Cerebellar nuclear complex (tissue), 1 donor: ENCODE measurements at regions not wholly inside any gene's neighbourhood (a gene's known extent, or its start where the extent isn't known, plus 50 kb on each side); places are given as distances from the start of the nearest gene placed in this dataset.
A peak's percentile ranks its signal among the peaks of the same experiment; 100 is the strongest.

Source experiments
- DNase-seq, 2 experiments: peaks; one replicate each; lab custom pipeline; 2025; lab: John Stamatoyannopoulos, UW

GRCh38 chr18:69109686-69110085 is 291.0 kb upstream of the DOK6 start:
- no peak for DNase-seq

- no peak for DNase-seq
Measured at GRCh38 chr18:69120833-69121232, 279.9 kb upstream of the DOK6 start.

GRCh38 chr18:69123421-69123820 is 277.3 kb upstream of the DOK6 start:
- no peak for DNase-seq

- DNase-seq: no peak
Measured at GRCh38 chr18:69127873-69128500, 272.7 kb upstream of the DOK6 start.

- no peak for DNase-seq
Measured at GRCh38 chr18:69128566-69128965, 272.1 kb upstream of the DOK6 start.

- DNase-seq: no peak
Measured at GRCh38 chr18:69128978-69129377, 271.7 kb upstream of the DOK6 start.

- no peak for DNase-seq
Measured at GRCh38 chr18:69138088-69138487, 262.6 kb upstream of the DOK6 start.

- no peak for DNase-seq
Measured at GRCh38 chr18:69143084-69143483, 257.6 kb upstream of the DOK6 start.

- no peak for DNase-seq
Measured at GRCh38 chr18:69152436-69152835, 248.3 kb upstream of the DOK6 start.

GRCh38 chr18:69157906-69158305 is 242.8 kb upstream of the DOK6 start:
- no peak for DNase-seq

- no peak for DNase-seq
Measured at GRCh38 chr18:69158944-69159343, 241.7 kb upstream of the DOK6 start.

- DNase-seq: peak in 1 of 2 experiments; percentile 34
Measured at GRCh38 chr18:69161383-69162028, 239.2 kb upstream of the DOK6 start.

- no peak for DNase-seq
Measured at GRCh38 chr18:69162649-69163048, 238.0 kb upstream of the DOK6 start.

- DNase-seq: no peak
Measured at GRCh38 chr18:69172046-69172445, 228.6 kb upstream of the DOK6 start.

GRCh38 chr18:69175681-69176080 is 225.0 kb upstream of the DOK6 start:
- no peak for DNase-seq

- DNase-seq: no peak
Measured at GRCh38 chr18:69176741-69177140, 223.9 kb upstream of the DOK6 start.

GRCh38 chr18:69177702-69178101 is 223.0 kb upstream of the DOK6 start:
- DNase-seq: no peak

- no peak for DNase-seq
Measured at GRCh38 chr18:69186162-69186561, 214.5 kb upstream of the DOK6 start.

GRCh38 chr18:69196336-69196735 is 204.4 kb upstream of the DOK6 start:
- no peak for DNase-seq

- no peak for DNase-seq
Measured at GRCh38 chr18:69205925-69206324, 194.8 kb upstream of the DOK6 start.

- no peak for DNase-seq
Measured at GRCh38 chr18:69208545-69208944, 192.1 kb upstream of the DOK6 start.

- DNase-seq: no peak
Measured at GRCh38 chr18:69209761-69210160, 190.9 kb upstream of the DOK6 start.

- no peak for DNase-seq
Measured at GRCh38 chr18:69213842-69214241, 186.8 kb upstream of the DOK6 start.

- DNase-seq: peak; percentile 24 to 60
Measured at GRCh38 chr18:69215161-69215560, 185.5 kb upstream of the DOK6 start.
